SK-N-DZ (cell line): ENCODE measurements at regions not wholly inside any gene's neighbourhood (a gene's known extent, or its start where the extent isn't known, plus 50 kb on each side); places are given as distances from the start of the nearest gene placed in this dataset.
A peak's percentile ranks its signal among the peaks of the same experiment; 100 is the strongest.

Experiments
- DNase-seq: peaks from one replicate; pipeline ENCODE4 v3.0.0-alpha.2; 2015; ENCODE audit warnings: low spot score

DNA sequence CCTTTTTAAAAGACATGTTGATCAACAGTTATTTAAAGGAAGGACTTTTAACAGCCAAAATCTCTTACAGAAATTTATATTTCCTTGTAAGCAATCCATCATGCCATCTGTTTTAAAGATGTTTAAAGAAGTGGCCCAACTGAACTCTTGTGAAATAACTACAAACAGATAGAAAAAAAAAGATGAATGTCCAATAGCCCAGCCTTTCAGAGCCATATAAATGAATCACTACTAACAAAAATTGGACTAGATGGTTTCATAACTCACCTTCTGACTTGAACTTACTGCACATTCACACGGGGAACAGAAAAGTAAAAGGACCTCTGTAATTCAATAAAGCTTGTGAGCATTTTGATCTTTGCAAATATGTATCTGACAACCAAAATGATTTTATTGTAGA lies 319.0 kb upstream of the CHAC2 start:
- no peak for DNase-seq

DNA sequence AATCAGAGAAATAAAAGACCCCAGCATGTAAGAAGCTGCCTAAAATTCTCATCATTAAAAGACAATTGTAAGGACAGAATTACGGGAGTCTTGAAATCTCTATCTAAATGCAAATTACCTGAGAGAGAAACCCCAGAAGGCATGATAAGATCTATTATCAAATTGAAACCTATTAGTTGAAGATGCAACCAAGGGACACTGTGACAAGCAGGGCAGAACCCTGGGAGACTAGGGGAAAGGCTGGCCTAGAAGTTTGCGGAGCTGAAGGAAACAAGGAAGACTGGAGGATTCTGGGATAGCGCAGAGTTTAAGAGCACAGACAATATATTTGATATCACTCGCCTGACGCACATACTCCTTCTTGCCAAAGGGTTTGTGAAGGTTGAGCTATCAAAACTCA lies 319.5 kb upstream of the CHAC2 start:
- no peak for DNase-seq

DNA sequence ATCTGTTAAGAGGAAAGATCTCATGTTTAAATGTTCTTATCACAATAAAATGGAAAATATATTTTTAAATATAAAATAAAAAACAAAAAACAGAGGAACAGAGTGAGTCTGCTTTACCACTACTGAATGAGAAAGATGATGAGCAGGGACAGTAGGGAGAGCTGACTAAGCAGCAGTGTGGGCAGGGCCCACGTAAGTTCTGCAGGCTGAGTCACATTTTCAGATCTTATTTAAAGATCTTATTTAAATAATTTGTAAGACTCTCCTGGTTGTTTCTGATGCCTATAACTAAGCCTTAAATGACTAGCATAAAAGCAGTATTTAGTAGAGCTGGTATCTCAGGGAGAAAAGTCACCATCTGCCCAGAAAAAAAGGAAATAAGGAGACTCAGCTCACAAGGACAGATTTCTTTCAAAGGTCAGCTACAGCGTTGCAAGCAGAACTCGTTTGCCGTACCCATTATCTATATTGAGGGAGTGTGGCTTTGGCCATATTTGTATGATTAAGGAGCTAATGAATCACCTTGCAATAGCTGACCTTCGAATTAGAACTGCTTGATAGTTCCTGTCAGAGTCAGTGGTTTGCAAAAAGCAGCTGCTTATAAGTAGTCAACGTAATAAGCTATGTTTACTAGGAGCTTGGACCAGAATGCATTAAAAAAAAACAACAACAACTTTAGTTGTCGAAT lies 322.1 kb upstream of the CHAC2 start:
- no peak for DNase-seq

DNA sequence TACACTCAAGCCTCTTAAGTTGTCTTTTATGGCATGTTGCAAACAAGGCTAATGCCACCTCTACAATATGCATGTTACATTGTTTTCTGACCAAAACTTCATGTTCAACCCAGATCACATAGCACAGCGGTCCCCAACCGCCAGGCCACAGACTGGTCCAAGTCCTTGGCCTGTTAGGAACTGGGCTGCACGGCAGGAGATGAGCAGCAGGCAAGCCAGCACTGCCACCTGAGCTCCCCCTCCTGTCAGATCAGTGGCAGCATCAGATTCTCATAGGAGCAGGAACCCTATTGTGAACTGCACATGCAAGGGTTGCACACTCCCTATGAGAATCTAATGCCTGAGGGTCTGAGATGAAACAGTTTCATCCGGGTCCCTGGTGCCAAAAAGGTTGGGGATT lies 324.8 kb upstream of the CHAC2 start:
- DNase-seq = peak; percentile 3

DNA sequence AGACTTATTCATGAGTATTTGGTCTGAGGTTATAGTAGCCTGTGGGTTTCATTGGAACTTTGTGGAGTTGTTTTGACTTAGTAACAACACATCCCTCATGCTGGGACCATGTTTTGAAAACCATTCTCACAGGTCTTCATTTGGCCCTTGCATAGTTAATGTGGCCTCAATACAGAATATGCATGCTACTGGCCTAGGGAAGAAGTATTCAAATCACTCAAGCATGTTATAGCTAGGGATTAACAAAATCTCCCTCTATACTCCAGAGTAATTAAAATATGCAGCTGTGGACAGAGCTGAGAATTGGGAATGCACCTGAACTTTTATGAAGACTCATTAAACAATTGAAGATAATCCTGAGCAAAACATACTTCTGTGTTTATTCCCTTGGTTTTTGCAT lies 325.5 kb upstream of the CHAC2 start:
- DNase-seq = no peak

DNA sequence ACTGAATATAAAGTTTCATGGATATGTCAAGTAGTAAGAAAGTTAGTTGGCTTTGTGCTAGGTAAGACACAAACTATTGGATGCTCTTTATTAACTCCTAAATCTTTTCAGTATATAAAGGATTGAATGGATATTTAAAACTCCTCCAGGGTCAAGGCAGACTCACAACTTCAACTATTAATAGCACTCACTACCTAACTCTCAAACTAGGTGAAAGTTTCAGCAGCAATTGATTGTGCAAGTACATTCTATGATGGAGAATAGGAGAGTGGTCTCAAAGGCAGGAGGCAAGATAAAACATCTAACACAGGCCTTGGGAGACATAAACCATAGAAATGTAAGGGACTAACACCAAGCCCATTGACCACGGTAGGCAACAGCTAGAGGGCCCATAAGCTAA lies 328.9 kb upstream of the CHAC2 start:
- DNase-seq = no peak

DNA sequence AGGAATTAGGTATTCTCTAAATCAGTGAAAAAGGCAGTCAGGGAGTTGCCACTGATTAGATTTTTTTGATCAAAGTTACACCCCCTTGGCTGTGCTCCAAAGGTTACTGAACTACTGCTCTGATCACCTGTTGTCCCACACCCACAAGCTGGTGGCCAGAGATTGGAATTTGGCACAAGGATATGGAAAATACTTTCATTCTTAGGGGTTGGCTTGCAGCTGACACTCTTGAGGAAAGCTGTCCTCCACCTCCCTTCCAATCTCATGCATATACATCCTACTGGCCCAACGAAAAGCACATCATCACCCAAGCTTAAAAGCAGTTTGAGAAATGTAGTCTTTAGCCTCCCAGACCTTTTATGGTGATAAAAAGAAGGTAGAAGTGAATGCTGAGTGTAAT lies 329.5 kb upstream of the CHAC2 start:
- no peak for DNase-seq

DNA sequence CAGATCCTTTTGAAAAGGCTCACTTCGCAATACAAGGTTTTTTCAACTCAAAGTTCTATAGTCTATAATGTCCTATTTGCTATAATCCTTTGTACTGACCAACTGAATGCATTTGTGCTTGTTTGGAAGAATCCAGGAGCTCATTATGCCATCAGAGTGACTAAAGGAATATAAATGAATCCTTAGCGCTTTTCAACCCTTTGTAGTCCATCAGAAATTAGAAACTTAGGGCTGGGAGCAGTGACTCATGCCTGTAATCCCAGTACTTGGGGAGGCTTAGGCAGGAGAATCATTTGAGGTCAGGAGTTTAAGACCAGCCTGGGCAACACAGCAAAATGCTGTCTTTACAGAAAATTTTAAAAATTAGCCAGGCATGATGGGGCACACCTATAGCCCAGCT lies 330.2 kb upstream of the CHAC2 start:
- no peak for DNase-seq

DNA sequence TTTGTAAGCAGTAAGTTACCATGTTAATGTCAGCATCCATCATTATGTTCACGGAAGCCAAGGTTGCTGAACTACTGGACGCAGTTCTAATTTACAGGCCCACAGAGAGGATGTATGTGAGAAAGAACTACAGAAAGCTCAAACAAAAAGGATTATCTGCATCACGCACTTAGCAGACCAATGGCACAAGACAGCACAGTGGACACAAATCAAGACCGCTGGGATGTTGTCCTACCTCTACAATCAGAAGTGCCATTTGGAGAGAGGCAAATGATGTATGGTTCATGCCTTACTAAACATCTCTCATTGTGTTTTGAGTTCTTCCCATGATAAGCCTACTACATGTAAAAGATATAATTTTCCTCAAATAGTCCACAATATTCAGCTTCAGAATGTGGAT lies 330.7 kb upstream of the CHAC2 start:
- no peak for DNase-seq

DNA sequence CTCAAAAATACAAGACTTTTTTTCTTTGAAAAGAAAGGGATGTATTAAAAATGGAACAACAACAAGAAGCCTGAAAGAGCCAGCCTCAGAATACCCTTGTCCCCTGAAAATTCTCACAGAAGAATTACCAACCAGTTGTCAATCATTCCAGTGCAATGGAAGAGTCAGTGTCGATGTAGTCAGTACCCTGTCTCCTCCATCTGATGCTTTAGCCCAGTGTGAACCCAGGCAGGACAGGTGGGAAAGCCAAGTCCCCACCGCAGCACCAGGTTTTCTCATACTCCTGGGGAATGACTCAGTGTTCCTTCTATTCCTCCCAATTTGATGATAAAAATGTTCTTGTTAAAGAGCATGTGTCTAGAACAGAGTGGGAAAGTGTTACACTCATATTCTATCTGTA lies 332.0 kb upstream of the CHAC2 start:
- no peak for DNase-seq

DNA sequence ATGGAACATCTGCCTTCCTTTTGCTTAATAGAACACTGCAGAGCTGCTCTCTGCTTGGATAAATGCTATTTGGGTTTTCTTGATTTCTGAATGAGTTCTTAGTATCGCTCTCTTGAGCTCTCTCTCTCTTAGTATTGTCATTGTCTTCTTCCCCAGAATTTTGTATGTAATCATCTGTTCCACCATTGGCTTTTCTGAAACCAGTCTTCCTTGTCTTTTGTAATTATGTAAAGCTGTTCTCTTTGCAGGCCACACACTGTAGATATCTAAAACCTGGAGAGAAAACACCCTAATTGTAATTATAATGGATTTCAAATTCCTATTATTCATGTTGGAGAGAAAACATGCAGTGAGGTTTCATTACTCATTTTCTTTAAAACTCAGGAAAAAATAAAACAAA lies 333.1 kb upstream of the CHAC2 start:
- DNase-seq = no peak

DNA sequence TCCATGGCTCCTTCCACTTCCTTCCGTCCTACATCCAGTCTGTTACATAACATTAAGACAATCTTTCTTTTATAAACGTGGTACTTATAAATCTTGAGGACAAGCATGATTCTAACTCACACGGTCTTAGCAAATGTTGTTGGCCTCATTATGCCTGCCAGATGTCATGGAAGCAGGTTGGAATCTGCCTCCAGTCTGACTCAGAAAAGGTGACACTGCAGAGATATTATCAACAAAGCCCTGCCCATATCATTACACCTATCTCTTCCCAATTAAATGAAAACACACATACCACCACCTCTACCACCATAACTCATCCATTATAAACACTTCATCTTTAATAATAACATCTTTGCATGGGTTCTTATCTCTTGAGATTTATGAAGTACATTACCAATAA lies 334.7 kb upstream of the CHAC2 start:
- DNase-seq = no peak

DNA sequence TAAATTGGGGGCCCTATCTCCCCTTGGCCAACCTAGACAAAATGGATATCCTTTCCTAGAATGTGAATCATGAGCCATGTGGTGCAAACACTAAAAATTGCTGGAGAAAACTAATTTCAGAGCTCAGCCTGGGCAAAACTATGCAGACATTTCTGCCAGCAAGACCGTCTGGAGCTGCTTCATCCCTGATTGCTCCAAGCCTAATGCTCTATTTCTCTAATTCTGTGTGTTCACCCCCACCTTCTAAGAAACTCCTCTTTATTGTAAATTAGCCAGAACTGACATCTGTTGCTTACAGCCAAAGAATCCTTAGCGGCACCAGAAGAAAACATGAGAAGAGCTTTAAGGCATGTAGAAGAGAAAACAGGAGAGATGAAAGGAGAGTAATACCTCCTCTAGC lies 337.7 kb upstream of the CHAC2 start:
- DNase-seq = no peak

DNA sequence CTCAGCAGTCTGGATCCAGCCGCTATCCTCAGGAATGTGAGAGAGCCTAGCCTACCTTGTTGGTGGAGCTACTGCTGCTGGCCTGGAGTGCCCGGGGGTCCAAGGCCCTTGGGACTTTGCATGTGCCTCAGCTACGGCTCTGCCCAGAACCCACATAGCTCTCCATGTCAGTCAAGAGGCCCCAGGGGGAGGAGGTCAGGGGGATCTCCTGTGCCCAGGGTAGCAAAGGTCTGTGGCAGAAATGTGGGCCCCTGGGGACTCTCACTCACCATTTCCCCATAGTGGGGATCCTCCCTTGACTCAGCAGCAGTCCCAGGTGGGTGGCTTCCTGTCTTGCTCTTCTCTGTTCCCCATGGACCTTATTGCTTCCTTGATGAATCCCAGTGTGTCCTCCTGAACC lies 342.7 kb upstream of the CHAC2 start:
- no peak for DNase-seq

DNA sequence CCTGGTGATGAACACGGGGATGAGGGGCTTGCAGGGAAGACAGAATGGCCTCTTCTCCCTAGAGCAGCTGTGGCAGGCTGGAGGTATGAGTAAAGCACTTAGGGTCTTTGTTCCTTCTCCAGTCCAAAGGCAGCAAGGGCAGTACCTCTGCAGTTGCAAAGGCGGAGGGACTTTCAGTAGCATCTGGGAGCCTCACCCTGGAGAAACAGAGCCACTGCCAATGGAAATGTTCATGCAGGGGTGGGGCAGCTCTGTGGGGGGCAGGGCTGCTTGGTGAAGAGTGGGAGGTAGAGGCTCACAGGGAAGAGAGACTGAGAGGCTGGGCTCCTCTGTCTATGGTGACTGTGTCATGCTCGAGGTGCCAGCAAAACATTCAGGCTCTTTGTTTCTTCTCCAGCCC lies 344.1 kb upstream of the CHAC2 start:
- DNase-seq = no peak

DNA sequence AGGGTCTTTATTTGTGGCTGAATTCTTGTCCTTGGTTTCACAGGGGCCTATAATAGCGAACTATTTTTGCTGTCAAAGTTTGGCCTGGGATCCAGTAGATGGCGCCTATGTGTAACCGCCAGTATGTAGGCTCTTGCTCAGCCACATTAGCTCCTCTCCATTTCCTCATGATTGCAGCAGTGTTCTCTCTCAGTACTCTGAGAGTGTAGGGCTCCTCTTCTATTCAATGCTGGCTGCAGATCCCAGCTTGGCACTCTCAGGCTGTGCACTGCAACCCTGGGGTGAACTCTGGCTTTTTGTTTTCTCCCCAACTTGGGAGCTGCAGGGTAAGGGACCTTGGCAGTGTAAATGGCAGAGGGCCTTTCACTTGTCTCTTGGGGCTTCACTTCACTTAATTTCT lies 344.6 kb upstream of the CHAC2 start:
- DNase-seq = peak; percentile 21

DNA sequence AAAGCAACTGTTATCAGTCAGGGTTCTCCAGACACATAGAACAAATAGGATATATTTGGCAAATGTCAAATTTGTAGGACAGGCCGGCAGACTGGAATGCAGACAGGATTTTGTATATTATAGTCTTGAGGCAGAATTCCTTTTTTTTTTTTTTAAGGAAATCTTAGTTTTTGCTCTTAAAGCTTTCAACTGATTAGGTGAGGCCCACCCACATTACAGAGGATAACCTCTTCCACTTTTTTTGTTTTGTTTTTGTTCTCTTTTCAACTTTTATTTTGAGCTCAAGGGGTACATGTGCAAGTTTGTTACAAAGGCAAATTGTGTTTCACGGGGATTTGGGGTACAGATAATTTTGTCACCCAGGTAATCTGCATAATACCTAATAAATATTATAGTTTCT lies 350.2 kb upstream of the CHAC2 start:
- no peak for DNase-seq

DNA sequence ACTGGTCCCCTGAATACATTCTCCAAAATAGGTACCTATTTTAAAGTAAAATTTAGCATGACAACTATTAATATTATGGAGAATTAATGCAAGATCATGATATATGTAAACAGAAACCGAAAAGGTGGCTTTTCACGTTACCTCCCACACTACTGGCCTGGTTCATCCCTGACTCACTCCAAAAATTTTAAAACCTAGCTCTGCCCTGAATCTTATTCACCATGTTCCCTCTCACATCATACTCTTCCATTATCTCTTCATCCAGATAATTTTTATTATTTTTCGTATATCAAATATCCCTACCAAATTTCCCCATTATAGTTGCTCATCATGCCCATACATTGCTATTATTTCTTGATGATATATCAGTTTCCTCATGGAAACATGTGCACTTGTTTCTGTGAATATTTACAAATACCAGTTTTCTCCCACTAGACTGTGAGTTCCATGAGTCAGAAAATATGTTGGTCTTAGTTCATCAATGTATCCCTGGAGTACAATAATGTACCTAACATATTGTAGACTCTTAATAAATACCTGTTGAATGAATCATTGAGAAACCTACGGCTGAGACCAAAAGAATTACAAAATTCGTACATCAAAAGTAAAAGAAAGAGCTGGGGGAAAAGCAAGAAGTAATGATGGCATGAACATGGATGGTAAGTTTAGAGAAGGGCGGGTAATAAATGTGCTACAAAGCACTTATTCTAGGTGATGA lies 360.1 kb upstream of the CHAC2 start:
- no peak for DNase-seq

DNA sequence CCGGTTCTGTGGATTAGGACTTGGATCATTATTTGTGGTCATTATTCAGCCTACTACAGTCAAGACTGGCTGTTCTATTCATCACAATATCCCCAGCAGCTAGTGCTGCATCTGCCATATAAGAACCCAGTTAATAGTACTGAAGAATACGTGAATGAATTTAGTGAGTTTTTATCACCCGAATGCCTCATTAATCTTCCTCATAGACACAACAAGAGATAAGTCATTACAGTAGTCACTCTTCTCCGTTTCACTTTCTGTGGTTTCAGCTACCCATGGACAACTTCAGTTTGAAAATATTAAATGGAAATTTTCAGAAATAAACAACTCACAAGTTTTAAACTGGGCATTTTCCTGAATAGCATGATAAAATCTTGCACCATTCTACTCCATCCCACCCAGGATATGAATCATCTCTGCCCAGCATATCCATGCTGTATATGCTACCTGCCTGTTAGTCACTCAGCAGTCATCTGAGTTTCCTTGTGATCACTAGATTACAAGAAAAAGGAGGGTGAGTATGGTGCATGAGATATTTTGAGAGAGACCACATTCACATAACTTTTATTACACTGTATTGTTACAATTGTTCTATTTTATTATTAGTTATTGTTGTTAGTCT lies 363.7 kb upstream of the CHAC2 start:
- no peak for DNase-seq

DNA sequence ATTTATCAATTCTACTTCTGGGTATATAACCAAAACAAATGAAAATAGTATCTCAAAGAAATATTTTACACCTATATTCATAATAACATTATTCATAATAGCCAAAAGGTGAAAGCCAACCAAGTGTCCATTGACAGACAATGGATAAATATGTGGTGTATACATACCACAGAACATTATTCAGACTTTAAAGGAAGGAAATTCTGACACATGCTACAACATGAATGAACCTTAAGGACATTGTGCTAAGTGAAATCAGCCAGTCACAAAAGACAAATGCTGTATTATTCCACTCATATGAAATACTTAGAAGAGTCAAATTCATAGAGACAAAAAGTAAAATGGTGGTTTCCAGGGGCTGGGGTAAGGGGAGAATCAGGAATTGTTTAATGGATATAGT lies 370.5 kb upstream of the CHAC2 start:
- no peak for DNase-seq

DNA sequence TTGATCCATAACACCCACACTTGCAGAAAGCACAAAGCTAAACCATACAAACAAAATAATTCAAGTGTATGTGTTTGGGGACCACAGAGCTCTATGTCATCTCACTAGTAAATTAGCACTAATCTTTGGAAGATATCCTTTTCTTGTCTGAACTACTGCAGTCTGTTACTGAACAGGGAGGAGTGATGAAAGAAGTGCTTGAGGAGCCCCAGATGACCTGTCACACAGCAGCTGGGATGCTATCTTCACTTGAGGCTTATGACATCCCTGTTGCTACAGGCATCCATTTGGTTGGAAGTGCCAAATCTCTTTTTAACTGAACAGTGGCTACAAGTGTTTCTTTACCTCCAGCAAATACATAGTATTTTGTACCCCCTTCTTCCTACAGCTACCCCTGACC lies 386.3 kb upstream of the CHAC2 start:
- DNase-seq = peak; percentile 3

DNA sequence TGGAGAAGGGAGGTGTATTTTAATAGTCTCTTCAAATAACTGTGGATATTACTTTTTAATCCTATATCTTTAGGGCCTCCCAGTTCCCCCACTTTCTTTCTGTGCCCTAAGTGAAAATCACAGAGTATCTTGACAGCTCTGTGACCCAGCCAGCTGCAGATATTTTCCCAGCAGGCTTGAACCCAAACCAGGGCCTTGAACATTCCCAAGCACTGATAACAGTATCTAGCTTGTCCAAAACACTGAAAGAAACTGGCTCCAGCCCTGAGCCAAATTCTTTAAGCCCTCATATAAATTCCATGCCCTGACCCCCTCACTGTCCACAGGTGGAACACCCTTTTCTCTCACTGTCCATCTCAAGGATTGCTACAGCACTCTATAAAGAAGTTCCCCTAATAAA lies 388.1 kb upstream of the CHAC2 start:
- DNase-seq = no peak

DNA sequence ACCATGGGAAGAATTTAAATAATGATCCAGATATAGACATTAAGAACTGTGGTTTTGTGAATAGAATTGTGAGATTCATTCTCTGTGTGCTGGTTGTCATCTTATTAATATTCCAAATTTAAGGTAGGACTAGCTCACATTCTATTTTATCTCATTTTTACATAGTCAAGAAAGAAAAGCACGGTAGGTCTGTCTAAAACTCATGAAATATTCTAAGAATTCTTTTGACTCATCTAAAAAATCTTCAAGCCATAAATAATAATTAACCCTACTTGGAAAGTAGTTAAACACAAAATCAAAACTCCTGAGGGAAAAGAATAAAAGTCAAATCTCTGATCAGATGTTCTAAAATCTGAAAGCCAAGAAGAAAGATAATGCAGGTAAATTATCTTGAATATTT lies 388.8 kb upstream of the CHAC2 start:
- no peak for DNase-seq
